HTR-8/SVneo (cell line): ENCODE measurements at regions not wholly inside any gene's neighbourhood (a gene's known extent, or its start where the extent isn't known, plus 50 kb on each side); places are given as distances from the start of the nearest gene placed in this dataset.
"Not testable (repeated sequence)": the region's sequence is repeated elsewhere in the genome, so short reads cannot be mapped to it uniquely, and the experiment has no call there.

Experiments used
- DNase-seq: peaks from one replicate; pipeline ENCODE4 v3.0.0; 2011; ENCODE audit warnings: low spot score, mixed read lengths; ENCODE audit not compliant: insufficient read length
- FAIRE-seq: peaks from 2 replicates; lab custom pipeline; 2011; peaks lifted over from hg19 to GRCh38; lab: Jason Lieb, UNC

DNA sequence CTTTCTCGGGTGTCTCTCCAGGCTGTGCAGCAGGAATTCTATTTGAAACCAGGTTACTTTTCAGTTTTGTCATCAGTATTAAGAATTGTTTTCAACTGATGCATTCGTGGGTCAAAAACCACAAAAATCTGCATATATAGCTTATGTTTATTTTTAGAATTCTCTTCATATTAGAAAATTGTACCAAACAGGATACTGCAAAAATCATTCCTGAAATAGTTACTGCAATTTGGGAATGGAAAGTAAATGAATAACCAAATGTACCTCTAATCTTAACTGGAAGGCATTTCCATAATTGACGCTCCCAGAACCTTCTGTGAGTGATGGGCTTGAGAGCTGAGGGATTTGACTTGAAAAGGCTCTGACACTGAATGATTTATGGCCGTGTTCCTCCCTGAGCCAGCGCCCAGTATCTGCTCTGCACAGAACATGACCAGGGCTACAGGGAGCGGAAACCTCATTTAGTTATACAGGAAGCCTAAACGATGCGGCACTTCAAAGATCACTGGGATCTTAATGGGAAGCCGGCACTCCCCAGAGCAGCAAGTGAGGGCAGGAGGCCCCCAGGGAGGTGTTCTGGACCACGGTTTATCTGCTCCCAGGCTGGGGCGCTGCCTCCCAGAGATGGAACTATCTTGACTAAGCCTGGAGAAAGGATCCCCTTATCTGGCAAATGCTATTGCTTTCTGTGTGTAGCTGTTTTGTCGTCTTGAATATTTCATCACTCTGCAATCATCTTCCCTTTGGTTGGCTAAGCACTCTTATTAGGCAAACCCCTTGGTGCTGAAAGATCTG lies 446.0 kb downstream of the QKI start:
- no peak for FAIRE-seq
- peak; percentile 23 for DNase-seq

DNA sequence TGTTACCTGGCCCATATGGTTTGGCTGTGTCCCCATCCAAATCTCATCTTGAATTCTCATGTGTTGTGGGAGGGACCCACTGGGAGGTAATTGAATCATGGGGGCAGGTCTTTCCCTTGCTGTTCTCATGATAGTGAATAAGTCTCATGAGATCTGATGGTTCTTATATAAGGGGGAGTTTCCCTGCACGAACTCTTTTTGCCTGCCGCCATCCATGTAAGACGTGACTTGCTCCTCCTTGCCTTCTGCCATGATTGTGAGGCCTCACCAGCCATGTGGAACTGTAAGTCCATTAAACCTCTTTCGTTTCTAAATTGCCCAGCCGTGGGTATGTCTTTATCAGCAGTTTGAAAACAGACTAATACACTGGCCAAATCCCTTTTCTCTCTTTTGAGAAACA lies 444.4 kb downstream of the QKI start:
- not testable (repeated sequence) for FAIRE-seq, DNase-seq

DNA sequence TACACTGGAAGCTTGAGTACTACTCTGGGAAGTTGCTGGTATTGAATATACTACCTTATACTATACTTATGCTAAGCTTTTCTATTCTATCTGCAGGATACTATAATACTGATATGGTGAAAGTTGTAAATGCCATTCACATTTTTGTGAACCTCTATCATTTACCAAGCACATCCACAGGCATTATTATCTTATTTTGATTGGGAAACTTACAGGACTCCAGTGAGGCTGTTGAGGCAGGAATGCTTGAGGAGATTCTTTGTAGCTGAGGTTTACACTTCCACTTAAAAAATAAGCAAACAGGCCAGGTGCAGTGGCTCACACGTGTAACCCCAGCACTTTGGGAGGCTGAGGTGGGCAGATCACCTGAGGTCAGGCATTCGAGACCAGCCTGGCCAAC lies 442.9 kb downstream of the QKI start:
- DNase-seq (no peak), FAIRE-seq (no peak)

DNA sequence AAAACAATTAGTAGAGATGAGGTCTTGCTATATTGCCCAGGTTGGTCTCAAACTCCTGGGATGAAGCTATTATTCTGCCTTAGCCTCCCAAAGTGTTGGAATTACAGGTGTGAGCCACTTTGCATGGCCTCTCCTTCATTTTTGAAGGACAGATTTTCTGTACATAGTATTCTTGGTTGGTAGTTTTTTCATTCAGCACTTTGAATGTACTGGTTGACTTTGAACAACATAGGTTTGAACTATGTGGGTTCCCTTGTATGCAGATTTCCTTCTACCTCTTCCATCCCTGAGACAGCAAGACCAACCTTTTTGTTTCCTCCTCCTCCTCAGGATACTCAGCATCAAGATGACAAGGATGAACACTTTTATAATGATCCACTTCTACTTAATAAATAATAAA lies 436.4 kb downstream of the QKI start:
- FAIRE-seq = no peak

DNA sequence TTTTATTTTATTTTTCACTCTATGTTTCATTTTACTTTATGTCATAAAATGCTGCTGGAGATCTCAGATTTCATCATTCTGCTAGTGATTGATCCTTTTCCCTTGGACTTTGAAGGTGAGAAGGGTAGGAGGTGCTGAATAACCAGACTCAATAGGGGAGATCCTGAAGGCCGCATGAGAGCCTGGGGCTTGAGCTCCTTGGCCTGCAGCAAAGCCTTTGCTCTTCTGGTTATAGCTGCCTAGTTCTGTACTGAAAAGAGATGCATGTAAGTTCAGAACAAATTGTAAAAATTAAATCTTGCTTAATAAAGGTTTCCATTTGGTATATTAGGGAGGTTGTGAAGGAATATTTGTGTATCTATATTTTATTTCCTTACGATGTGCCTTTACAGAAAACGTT lies 430.2 kb downstream of the QKI start:
- FAIRE-seq (no peak), DNase-seq (no peak)

More for the DNA sequence above, 436.4 kb downstream of the QKI start:
- DNase-seq = no peak

DNA sequence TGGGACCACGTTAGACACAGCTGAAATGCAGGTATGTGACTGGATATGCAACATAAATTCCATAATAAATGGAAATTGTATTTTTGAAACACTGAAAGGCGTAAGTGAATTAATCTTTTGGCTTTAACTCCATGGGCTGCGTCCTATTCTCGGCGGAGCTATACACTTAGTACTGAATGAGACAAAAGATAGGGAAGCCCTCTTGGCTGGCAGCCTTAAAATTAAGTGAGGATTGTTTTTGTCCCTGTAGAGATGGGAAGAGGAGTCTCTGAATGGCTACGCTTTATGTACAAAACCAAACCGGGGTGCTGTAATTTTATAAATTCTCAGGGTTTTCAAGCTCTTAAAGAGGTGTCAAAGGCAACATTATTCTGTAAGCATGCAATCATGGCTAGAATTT lies 429.8 kb downstream of the QKI start:
- DNase-seq (no peak), FAIRE-seq (no peak)

DNA sequence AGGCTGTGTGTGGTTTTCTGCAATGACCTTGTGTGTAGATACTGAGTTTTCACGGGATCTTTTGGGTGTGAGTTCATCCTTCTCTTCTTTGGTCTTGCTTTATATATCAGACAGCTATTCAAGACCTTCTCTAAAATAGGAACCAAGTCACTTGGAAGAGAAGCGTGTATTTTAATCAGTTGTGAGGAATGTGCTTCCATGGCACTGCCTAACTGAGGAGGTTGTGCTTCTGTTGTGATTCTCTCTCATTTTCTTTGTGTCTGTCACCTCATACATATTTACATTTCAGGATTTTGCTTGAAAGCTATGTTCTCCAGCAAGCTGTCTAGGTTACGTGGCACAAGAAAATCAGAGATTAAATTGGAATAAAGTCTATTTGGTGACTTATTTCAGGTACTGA lies 428.7 kb downstream of the QKI start:
- FAIRE-seq = no peak
- DNase-seq = no peak

DNA sequence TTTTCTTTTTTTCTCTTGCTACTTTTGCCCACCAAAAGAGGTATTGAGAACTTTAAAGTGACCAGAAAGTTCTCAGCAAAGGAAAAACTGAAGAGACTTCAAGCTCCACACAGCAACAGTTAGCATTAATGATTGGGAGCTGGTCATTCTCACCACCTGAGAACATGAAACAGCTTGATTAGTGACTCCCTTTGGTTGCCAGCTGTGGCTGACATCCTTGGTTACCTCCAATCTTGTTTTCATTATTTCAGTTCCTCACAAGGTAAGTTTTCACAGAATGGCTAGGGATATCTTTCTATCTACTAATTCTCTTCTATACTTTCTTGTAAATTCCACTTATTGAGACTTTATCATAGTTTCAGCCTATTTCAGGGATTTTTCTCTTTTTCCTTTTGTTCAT lies 427.9 kb downstream of the QKI start:
- DNase-seq (no peak), FAIRE-seq (no peak)

DNA sequence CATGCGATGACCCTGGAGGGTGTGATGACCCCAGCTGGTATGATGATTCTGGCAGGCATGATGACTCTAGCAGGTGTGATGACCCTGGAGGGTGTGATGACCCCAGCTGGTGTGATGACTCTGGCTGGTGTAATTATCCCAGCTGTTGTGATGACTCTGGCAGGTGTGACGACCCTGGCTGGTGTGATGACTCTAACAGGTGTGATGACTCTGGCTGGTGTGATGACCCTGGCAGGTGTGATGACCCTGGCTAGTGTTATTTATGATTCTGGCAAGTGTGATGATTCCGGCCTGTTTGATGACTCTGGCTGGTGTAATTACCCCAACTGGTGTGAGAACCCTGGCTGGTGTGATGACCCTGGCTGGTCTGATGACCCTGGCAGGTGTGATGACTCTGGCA lies 427.2 kb downstream of the QKI start:
- FAIRE-seq (peak; percentile 83), DNase-seq (no peak)

DNA sequence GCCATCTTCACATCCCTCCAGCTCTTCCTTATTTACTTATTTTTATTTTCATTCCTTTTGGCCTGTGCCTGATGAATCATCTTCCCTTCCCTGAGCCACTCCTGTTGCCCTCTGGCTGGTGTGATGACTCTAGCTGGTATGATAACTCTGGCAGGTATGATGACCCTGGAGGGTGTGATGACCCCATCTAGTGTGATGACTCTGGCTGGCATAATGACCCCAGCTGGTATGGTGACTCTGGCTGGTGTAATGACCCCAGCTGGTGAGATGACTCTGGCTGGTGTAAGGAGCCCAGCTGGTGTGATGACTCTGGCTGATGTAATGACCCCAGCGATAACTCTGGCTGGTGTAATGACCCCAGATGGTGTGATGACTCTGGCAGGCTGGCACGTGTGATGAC lies 426.8 kb downstream of the QKI start:
- FAIRE-seq (no peak), DNase-seq (no peak)

DNA sequence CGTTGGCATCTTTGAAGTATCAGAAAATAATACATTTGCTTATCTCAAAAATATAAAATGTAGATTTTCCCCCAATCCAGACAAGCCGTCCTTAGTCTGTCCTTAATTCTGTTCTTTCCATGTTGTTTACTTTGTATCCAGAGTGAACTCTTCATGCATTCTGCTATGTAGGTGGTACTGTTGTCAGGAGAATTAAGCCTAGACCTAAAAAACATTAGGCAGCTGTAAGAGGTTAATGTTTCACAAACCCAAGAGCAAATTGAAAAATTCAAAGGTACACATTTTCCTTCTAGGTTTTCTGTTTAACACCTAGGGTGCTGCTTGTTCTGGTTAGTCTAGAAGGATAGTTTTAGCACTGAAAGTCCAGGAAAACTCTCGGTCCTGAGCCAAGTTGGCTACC lies 426.4 kb downstream of the QKI start:
- FAIRE-seq (no peak), DNase-seq (no peak)

DNA sequence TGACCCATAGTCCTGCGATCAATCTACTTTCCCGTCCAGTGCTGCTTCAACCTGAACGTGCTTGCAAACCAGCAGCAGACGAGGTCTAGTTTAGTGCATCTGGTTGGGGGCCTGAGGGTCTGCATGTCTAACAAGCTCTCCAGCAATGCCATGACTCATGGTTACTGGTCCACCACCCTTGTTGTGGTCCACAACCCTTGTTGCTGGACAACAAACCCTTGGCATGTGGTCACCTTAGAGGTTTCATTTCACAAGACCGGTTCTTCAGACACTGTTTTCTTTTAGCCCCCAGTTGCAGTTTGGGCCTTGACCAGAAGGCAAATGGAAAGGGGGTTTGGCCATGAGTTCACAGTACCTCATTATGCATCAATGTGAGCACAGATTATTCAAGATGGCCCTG lies 424.8 kb downstream of the QKI start:
- FAIRE-seq (no peak), DNase-seq (no peak)

DNA sequence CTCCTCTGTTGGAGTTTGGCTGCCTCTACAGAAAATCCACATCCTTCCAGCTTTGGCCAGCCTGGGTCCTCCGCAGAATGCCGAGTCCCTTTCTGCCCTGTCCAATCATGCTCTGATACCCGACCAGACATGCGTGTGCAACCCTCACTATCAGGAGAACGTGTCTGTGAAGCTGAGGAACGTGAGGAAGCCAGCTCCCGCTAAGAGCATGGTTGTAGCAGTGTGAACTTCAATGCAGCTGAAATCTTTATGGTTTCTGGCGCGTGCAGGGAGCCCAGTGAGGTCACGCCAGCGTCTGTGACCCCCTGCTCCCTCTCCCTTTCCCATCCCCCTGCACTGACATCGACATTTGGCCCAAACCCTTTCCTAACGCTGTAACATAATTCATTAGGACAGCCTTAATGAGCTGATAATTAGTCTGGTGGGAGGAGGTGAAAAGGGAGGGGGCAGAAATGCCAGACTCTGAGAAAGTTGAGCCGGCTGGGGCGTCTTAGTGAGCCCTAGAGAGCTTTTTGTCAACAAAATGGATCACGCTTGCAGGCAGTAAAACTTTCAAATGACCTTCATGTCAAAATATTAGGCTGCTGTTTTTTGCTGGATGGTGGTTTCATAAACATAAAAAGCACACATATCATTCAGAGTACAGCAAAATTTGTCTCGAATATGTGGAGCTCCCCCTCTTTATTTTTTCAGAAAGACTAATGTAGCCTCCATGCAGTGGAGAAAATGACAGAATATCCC lies 423.3 kb downstream of the QKI start:
- no peak for FAIRE-seq
- no peak for DNase-seq

DNA sequence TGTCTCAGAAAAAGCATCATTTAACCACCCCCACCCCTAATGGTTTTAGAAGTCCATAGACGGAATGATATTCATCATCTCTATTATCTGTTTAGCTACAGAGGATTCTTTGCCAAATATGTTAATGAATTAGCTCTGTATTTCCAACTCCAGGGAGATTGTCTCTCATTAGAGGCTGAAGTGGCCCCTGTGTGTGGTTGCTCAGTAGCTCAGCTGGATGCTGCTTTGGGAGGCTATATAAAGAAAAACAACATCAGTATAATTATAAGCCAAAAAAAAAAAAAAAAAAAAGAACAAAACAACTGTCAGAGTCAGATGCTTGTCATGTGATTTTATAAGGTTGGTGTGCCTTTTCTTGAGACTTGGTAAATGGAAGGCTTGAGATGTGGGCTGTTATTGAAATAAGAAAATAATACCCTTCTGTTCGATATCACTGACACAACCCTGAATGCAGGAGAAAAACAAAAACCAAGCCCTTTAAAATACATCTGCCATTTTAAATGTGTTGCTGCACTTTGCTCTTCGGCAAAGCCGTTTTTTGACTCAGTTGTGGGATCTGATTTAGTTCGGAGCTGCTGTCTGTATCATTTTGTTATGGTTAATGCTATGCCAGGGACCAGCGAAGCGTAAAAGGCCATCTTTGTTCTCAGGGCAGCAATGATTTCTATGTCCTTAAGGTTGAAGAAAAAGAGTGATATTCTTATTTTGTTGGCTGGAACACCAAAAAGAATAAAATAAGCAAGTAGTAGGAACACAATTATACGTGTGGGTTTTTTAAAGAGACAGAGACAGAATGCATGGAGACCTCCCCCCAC lies 422.6 kb downstream of the QKI start:
- FAIRE-seq (no peak), DNase-seq (no peak)

DNA sequence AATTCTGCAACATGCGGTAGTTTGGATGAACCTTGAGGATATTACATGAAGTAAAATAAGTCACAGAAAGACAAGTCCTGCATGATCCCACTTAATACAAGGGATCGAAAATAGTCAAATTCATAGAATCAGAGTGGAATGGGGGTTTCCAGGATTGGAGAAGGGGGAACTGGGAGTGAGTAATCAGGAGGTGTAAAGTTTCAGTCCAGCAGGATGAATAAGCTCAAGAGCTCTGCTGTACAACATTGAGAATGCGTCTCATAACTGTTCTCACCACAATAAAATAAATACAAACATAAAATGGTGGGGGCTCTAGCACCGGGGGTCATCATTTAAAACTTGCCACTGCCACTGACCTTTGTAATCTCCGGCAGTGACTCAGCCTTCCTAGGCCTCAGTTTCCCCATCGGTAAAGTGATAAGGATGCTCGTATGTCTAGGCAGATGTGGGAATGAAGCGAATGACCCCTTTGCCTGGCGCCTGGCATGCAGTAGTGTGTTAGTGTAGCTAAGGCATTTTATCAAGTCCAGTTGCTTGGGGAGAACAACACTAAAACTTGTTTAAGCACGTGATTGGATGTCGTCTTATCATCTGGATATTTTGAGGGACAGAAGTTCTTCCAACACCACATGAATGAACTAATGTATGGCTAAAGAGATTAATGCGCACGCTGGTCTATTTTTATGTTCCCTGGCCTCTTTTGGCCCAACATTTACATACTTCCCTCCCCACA lies 421.1 kb downstream of the QKI start:
- no peak for DNase-seq
- FAIRE-seq = no peak

DNA sequence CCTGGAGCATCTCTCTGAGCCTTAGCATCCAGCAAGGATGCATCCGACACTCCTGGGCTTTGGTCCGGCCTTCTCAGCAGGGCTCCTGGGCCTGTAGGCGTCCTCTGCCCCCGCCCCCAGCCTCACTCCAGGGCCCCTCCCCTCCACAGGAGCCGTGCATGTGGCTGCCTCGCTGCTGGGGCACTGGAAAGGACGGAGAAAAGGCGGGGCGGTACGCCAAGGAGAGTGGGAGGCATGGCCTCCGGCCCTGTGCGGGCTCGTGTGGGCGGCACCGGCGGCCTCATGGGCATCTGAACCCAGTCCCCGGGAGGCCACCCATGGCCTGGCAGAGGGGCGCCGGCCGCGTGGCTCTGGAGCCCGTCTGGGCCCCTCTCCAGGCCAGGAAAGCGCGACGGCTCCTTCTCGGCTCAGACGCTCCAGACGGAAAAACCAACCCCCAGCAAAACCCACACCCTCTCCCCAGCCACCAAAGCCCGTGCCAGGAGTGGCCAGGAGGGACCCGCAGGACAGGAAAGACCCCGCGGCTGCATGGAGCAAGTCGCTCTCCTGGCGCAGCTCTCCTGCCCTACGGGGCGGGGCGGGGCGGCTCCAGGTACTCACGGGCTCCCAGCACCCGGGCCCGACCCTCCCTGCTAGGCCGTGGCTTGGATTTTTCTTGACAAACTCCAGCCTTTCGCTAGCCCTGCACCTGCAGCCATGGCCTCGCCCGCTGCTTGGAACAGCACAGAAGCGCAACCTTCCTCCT lies 419.9 kb downstream of the QKI start:
- FAIRE-seq = no peak
- DNase-seq = no peak

DNA sequence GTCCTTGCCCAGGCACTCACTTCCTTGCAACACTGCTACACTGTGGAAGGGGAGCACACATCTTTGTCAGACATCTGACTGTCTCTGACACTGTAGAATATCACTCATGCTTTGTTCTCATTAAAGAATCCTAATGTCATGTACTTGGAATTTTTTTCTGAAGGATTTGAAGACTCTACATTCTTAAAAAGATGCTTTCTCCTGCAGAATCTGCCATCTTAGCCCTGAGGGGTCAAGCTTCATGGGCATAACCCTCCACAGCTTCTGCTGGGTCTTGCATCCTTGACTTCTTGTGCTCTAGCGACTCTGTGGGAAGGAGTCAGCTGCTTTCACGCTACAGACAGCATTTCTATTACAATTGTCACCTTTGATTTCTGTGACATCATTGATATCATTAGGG lies 417.2 kb downstream of the QKI start:
- no peak for FAIRE-seq

DNA sequence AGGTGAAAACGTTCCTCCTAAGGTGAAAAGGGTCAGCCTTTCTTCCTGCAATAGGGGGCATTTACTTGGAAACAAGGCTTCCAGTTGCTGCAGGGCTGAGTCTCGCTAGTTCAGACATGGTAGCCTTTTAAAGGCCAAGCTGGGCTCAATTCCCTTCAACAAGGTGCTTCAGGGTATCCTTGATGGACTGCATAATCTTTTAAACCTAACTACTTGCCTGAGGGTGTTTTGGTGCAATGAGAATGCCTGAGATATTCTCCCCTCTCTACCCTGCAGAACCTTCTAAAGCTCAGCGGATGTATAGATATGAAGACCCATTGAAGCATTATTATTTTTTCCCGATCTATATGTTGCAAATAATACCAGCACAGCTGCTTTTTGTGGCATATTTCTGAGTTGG lies 416.1 kb downstream of the QKI start:
- FAIRE-seq = no peak
- DNase-seq = no peak

More for the DNA sequence above, 417.2 kb downstream of the QKI start:
- no peak for DNase-seq

DNA sequence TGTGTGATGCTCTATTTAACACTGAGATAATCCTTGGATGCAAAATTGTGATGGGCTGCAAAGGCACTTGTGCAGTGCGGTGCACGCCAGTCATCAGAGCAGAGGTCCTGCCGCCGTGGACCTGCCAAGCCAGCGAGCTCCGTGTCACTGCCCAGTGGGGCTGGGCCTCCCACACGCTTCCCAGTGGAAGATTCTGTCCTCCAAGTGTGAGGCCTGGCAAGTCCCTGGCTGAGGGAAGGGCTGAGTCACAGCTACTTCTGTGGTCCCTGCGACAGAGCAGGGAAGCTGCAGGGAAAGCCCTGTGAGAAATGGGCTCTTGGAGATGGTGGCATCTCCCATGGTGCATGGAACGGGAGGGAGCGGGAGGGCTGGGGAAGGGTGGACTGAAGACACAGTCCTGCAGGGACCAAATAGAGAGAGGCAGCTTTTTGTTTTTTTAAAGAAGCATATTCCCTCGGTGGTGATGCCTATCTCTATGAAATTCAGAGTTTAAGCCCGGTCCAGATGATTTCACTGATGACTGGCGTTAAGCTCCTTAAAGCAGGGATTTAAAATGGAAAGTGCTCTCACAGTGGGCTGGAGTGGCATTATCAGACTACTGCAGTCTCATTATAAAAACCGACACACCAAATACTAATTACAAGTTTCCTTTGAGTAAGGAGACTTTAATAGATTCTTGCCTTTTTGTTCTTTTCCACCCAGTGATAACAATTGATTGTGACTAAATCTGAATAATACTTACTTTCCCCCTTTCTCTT lies 413.7 kb downstream of the QKI start:
- DNase-seq (no peak), FAIRE-seq (no peak)
